Nephron (organoid): ENCODE measurements at regions not wholly inside any gene's neighbourhood (a gene's known extent, or its start where the extent isn't known, plus 50 kb on each side); places are given as distances from the start of the nearest gene placed in this dataset.
A peak's percentile ranks its signal among the peaks of the same experiment; 100 is the strongest.

Experiments
- H3K27ac Mint-ChIP-seq, 3 experiments: 2 replicates each; pipeline ENCODE4 v1.8.0; 2020; ENCODE audit warnings: mixed read lengths in 3 of 3, mild to moderate bottlenecking in 2 of 3, moderate library complexity in 1 of 3
- H3K27me3 Mint-ChIP-seq: 2 replicates; pipeline ENCODE4 v1.8.0; 2021; ENCODE audit warnings: low read depth, mild to moderate bottlenecking, moderate library complexity, mixed read lengths
- H3K36me3 Mint-ChIP-seq: 2 replicates; pipeline ENCODE4 v1.8.0; 2020; ENCODE audit warnings: low read depth, mixed read lengths
- H3K4me1 Mint-ChIP-seq: 2 replicates; pipeline ENCODE4 v1.8.0; 2020; ENCODE audit warnings: mixed read lengths
- H3K4me3 Mint-ChIP-seq, 3 experiments: 2 replicates each; pipeline ENCODE4 v1.8.0; 2020; ENCODE audit warnings: mild to moderate bottlenecking in 3 of 3, mixed read lengths in 3 of 3, moderate library complexity in 2 of 3
- H3K9me3 Mint-ChIP-seq: 2 replicates; pipeline ENCODE4 v1.8.0; 2020; ENCODE audit warnings: mixed read lengths
- TF ChIP-seq, protein P1 (sequence below), 3 experiments: fragments of 200-600 bp; sonication (generic); IDR thresholded peaks; one replicate each; pipeline ENCODE4 v1.5.0; 2021; ENCODE audit warnings: antibody characterized with exemption in 3 of 3; ENCODE audit not compliant: unreplicated experiment in 3 of 3

DNA sequence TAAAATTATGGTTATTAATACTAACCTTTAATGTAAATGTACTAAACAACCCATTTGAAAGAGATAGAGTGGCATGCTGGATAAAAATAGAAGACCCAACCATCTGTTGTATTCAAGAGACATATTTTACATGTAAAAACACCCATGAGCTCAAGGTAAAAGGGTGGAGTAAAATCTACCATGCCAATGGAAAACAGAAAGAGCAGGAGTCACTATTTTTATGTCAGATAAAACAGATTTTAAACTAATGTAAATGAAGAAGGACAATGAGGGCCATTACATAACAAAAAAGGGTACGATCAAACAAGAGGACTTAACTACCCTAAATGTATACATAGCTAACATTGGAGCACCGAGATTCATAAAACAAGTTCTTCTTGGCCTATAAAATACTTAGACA lies 66.3 kb downstream of the ITM2A start:
- no peak overlapping the region for H3K4me3 Mint-ChIP-seq
- no peaks in the 10 kb centered on the region for H3K36me3 Mint-ChIP-seq
- H3K9me3 Mint-ChIP-seq, result peaks cover 3% of the 10 kb centered on the region
- TF ChIP-seq, protein P1, sequence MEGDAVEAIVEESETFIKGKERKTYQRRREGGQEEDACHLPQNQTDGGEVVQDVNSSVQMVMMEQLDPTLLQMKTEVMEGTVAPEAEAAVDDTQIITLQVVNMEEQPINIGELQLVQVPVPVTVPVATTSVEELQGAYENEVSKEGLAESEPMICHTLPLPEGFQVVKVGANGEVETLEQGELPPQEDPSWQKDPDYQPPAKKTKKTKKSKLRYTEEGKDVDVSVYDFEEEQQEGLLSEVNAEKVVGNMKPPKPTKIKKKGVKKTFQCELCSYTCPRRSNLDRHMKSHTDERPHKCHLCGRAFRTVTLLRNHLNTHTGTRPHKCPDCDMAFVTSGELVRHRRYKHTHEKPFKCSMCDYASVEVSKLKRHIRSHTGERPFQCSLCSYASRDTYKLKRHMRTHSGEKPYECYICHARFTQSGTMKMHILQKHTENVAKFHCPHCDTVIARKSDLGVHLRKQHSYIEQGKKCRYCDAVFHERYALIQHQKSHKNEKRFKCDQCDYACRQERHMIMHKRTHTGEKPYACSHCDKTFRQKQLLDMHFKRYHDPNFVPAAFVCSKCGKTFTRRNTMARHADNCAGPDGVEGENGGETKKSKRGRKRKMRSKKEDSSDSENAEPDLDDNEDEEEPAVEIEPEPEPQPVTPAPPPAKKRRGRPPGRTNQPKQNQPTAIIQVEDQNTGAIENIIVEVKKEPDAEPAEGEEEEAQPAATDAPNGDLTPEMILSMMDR (IDR thresholded peaks at IDR 0.05; ENCODE audit: unreplicated experiment in 3 of 3), result no peak
- peaks cover 13% of the 10 kb centered on the region for H3K4me1 Mint-ChIP-seq
- no peak overlapping the region for H3K27ac Mint-ChIP-seq
- no peaks in the 10 kb centered on the region for H3K27me3 Mint-ChIP-seq

DNA sequence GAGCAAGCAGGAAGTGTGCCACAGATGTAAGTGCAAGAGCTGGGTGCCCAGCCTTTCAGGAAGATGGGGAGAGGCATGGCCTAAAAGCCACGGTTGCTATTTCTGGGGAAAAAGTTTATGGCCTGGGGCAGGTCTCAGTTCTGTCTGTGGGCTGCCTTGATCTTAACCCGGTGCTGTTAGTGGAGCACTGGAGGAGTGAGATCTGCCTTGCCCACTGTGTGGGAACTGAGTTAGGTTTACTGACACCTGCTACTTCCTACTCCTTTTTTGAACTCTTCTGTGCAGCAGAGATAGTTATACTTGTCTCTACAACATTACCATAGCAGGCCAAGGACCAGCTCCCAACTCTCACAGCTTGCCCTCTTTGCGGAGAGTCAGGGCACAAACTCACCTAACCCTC lies 76.5 kb downstream of the ITM2A start:
- TF ChIP-seq, protein P1 (IDR thresholded peaks at IDR 0.05; ENCODE audit: unreplicated experiment in 3 of 3), result no peak
- H3K27me3 Mint-ChIP-seq, result no peaks in the 10 kb centered on the region
- no peaks in the 10 kb centered on the region for H3K36me3 Mint-ChIP-seq
- no peak overlapping the region for H3K27ac Mint-ChIP-seq
- H3K4me3 Mint-ChIP-seq, result no peak overlapping the region
- H3K9me3 Mint-ChIP-seq, result peaks cover 10% of the 10 kb centered on the region
- no peaks in the 10 kb centered on the region for H3K4me1 Mint-ChIP-seq

DNA sequence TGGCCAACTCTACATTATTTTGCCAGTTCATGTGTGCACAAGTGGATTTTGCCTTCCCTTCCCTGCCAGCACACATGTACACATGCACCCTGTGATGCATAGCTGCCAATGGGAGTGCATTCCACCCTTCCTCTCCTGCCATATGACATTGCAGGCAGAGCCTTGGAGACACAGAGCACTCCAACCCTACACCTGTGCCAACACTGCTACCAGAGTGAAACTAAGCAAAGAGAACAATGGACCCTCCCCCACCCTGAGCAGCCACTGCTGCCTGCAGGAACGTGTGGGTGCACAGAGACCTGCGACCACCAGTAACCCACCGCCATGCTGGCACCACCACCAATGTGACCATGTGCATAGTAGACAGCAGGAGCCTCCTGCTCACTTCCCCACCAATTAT lies 78.4 kb downstream of the ITM2A start:
- Mint-ChIP-seq H3K36me3 (no peaks in the 10 kb centered on the region), H3K27ac (no peak overlapping the region), H3K4me3 (no peak overlapping the region), H3K27me3 (no peaks in the 10 kb centered on the region), H3K4me1 (no peaks in the 10 kb centered on the region), H3K9me3 (peaks cover 10% of the 10 kb centered on the region)
- TF ChIP-seq, protein P1 (IDR thresholded peaks at IDR 0.05; ENCODE audit: unreplicated experiment in 3 of 3), result no peak

DNA sequence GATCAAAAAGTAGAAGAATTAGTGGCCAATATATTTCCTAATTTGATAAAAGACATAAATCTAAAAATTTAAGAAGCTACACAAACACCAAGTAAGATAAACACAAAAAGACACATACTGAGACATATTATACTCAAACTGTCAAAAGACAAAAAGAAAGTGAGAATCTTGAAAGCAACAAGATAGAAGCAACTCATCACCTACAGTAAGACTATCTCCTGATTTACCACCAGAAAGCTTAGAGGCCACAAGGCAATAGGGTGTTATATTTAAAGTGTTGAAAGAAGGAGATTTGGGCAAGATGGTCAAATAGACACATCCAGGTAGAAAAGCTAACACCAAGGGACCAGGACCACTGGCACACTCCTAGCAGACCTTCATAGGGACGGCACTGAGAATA lies 79.4 kb downstream of the ITM2A start:
- no peaks in the 10 kb centered on the region for H3K27me3 Mint-ChIP-seq
- H3K36me3 Mint-ChIP-seq, result no peaks in the 10 kb centered on the region
- H3K4me1 Mint-ChIP-seq, result no peaks in the 10 kb centered on the region
- H3K9me3 Mint-ChIP-seq, result peaks cover 10% of the 10 kb centered on the region
- TF ChIP-seq, protein P1 (IDR thresholded peaks at IDR 0.05; ENCODE audit: unreplicated experiment in 3 of 3), result no peak
- H3K27ac Mint-ChIP-seq, result no peak overlapping the region
- H3K4me3 Mint-ChIP-seq, result no peak overlapping the region

DNA sequence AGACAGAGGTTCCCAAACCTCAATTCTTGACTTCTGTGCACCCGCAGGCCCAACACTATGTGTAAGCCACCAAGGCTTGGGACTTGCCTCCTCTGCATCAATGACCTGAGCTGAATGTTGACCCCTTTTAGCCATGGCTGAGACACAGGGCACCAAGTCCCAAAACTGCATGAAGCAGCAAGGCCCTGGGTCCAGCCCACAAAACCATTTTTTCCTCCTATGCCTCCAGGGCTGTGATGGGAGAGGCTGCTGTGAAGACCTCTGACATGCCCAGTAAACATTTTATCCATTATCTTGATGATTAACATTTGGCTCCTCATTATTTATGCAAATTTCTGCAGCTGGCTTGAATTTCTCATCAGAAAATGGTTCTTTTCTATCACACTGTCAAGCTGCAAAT lies 85.4 kb downstream of the ITM2A start:
- Mint-ChIP-seq H3K36me3 (no peaks in the 10 kb centered on the region), H3K27ac (no peak overlapping the region), H3K4me3 (no peak overlapping the region), H3K9me3 (peaks cover 16% of the 10 kb centered on the region), H3K4me1 (no peaks in the 10 kb centered on the region), H3K27me3 (no peaks in the 10 kb centered on the region)
- TF ChIP-seq, protein P1 (IDR thresholded peaks at IDR 0.05; ENCODE audit: unreplicated experiment in 3 of 3), result no peak

DNA sequence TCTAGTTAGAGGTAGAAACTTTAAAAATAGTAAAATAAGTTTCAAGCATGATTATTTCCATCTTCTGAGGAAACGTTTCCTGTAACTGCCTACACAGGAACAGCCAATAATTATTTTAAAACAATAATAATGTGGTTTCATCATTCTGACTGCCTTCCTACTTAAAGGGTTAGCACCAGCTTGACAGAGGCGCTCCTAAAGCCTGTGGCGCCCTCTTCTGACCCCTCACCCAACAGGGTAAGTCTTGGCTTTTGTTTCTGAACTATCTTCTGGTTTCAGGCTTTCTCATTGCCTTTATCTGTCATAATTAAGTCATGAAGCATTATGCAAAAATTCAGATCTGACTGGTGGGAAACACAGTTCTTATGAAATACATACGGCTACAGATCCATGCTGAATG lies 96.7 kb downstream of the ITM2A start:
- no peak overlapping the region for H3K27ac Mint-ChIP-seq
- H3K27me3 Mint-ChIP-seq, result no peaks in the 10 kb centered on the region
- no peaks in the 10 kb centered on the region for H3K4me1 Mint-ChIP-seq
- peaks cover 3% of the 10 kb centered on the region for H3K9me3 Mint-ChIP-seq
- H3K36me3 Mint-ChIP-seq, result no peaks in the 10 kb centered on the region
- TF ChIP-seq, protein P1 (IDR thresholded peaks at IDR 0.05; ENCODE audit: unreplicated experiment in 3 of 3), result peak in 1 of 3 experiments; percentile 27
- H3K4me3 Mint-ChIP-seq, result no peak overlapping the region
